Caki2 (cell line): ENCODE measurements at regions not wholly inside any gene's neighbourhood (a gene's known extent, or its start where the extent isn't known, plus 50 kb on each side); places are given as distances from the start of the nearest gene placed in this dataset.

Experiments
- DNase-seq: peaks from one replicate; pipeline ENCODE4 v3.0.0-alpha.2; 2015; ENCODE audit warnings: low read depth
- in situ Hi-C: cut with HindIII; loops from 2 replicates; pipeline ENCODE4 v1.10.0; 2016; ENCODE audit warnings: low sequenced_read_pairs, low pct_unique_long_range_greater_than_20kb, mixed read lengths

DNA sequence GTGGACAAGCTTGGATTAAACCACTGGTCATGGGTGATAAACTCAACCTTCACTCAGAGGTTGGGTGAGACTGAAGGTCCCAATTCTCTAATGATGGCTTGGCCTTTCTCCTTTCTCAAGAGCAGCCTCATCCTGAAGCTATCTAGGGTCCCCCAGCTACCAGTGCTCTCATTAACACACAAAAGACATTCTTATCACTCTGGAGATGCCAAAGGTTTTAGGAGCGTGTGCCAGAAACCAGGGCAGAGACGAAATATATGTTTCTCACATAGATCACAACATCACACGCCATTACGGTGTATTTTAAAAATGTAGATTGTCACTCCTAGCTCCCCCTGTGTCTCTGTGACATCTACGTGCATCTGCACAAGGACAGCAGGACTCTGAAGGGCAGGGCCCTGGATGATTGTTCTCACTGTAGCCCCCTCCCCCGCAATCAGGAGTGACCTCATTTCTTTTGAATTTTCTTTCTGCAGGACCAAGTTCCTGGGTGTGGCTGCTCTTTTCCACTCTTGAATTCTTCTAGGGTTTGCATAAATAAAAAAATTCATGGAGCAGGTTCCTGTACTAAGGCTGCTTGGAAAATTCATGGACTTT lies 311.3 kb downstream of the GADD45G start:
- in situ Hi-C loops: no loop called here
- DNase-seq: no peak

DNA sequence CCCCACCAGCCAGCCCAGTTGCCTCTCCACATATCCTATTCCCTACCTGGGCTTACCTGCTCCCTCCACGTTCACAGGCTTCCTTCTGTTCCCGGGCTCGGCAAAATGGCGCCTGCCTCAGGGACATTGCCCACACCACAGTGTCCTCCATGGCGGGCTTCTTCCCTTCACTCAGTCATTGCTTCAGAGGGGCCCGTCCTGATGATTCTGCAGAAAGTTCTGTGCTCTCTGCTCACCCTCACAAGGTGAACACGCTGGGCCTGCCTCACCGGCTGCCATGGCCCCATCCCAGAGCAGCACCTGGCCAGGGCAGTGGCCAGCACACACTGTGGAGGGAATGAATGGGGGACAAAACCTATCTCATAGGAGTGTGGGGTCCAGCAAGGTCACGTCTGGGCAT lies 313.0 kb downstream of the GADD45G start:
- in situ Hi-C loops: no loop called here
- DNase-seq: no peak

DNA sequence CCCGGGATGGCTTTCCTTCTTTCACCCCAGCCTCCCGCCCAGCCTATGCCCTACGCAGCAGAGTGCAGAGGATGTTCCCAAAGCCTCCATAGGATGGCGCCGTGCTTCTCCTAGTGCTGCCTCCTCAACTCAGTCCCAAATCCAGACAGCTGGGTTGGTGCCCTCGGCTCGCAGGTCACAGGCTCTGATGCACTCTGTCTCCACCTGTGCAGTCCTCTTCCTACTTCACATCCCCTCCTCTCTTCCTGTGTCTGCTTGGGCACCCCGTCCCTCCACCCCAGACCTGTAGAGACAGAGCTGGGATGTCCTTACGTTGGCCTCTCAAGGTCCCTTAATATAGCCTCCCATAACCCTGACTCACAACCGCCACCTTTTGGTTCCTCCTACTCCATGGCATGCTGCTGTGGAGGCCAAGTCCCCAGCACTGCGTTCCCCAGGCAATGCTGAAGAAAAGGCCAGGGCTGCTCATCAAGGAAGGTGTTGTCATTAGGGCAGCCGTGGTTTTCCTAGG lies 314.4 kb downstream of the GADD45G start:
- DNase-seq: no peak
- in situ Hi-C loops: no loop called here

DNA sequence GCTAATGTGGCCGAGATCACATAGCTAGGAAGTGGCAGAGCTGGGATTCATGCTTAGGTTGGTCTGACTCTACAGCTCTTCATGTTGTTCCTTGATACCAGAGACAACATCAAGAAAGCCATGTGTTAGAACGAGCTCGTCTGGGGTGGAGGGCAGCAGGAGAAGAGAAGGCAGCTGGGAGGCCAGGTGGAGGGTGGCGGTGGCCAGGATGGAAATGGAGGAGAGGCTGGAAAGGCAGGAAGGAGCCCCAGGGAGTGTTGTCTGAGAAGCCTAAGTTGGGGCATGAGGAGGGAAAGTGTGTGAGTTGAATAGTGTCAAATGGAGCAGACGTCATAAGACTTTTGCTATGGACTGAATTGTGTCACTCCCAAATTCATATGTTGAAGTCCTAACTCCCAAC lies 315.3 kb downstream of the GADD45G start:
- in situ Hi-C loops: no loop called here
- no peak for DNase-seq

DNA sequence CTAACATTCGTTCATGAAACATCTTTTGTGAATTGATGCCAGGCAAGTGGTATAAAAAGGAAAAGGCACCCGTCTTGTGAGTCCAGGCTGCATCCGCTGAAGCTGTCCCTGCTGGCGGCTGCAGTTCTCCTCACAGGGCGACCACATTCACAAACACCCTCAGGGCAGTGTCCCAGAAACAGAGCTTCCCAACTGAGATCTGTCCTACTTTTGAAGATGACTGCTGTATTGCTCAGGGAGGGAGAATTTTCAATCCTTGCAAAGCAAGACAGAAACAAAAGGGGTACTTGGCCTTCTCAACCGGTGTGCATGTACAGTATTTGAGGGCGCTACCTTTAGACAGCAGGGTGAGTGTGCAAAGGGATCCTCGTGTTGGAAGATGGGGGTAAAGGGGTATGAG lies 316.1 kb downstream of the GADD45G start:
- in situ Hi-C loops: no loop called here
- no peak for DNase-seq

DNA sequence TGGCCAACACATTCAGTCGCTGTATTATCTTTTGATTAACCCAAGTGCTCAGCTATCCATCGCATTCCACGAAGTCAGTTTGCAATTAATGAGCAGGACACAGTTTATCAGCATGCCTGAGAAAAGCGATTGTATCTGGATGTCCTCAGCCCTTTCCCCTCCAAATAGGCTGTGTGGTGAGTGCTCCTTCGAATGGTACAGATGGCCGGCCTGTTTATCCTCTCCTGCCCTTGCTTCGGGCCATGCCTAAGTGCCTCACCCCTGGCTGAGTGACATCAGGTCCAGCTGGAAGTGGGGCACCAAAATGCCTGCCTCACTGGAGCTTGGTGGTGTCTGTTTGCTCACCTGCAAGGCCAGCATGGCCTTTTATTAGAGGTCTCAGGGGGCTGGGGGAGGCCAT lies 317.3 kb downstream of the GADD45G start:
- in situ Hi-C loops: no loop called here
- DNase-seq: no peak

DNA sequence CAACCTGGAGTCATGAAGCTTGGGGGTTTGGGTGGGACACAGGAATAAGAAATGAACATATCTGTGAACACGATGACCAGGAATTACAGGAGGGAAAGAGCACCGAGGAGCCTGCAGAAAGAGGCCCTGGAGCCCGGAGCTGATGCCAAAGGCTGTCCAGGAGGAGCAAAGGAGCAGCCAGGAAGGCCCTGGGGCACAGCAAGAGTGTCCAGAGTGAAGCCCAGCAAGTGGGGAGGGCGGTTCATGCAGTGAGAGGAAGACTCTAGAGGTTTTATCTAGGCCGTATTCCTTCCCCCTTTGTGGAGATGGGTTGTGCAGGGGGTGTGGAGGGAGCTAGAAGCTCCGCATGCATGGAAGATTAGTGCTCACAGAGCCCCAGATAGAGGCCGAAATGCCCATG lies 318.4 kb downstream of the GADD45G start:
- DNase-seq: no peak
- in situ Hi-C loops: no loop called here

DNA sequence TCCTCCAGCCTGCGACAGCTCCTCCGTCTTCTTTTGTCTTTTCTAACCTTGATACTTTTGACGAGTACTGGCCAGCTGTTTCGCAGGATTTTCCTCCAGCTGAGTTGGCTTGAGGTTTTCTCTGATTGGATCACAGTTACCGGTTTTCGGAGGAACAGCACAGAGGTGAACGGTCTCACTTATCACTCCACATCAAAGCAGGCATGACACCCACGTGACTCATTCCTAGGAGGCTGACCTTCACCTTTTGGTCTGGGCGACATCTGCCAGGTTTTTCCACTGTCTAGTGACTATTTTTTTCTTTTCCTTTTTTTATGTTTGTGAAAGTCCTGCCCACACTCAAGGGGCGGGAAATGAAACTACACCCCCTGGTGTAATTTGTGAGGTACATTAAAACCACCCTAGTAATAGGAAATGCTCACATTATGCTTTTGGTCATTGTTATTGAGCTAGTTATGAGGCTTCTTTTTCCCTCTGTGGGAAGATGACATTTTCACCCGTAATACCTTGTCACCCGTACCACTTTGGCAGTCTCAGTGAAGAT lies 319.2 kb downstream of the GADD45G start:
- in situ Hi-C loops: no loop called here
- no peak for DNase-seq

DNA sequence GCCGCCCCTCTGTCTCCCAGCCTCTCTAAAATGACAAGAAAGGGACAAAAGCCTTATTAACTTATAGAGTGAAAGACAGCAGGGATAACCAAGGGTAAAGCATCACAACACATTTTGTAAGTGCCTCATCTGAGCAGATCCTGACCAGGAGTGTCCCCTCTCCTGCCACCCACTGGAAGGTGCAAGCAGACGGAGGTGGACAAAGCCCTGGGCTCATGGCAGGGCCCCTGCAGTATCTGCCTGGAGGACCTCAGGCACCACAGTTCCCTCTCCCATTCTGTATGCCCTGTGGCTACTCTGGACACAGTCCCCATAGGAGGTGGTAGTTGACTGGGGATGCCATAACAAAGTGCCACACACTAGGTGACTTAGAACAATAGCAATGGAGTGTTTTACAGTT lies 319.8 kb downstream of the GADD45G start:
- in situ Hi-C loops: no loop called here
- no peak for DNase-seq

DNA sequence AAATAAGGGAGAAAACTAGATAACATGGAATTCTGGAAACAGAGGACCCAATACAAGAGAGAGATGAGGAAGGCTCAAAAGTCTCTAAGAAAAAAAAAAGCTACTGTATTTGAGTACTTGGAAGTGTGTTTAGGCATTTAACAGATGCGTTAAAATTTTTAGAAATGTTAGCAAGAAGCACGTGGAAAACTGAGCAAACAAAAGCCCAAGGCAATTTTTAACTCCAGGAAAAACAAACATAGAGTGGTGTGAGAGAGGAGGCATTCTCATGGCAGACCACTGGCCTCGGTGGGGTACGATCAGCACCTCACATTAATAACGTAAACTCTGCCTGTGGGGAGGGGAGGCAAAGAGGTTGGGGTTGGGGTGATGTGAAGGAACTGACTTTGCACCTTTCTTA lies 321.4 kb downstream of the GADD45G start:
- in situ Hi-C loops: no loop called here

DNA sequence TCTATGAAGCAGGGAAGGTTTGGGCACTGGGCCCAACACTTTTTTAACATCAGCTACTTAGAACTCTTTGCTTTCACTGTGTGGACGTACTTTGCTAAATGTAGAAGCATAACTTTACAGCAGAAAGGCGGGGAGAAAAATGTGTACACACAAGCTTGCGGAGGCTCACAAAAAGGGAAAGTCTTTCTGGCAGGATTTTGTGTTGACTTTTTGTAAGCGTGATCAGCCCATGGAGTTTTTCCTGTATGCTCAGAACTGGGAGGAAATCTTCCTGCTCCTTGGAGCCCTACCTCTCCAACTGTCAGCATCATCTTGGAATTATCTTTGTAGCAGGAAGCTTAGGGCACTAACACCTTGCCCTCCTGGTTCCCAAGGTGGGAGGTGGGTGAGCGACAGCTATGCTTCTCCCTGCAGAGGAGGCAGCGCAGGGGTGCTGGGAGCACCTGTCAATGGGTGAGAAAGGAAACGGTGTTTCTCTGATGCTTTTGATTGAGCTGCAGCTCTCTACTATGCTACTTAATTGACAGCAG lies 321.9 kb downstream of the GADD45G start:
- in situ Hi-C loops: no loop called here
- no peak for DNase-seq

More for the DNA sequence above, 321.4 kb downstream of the GADD45G start:
- DNase-seq: no peak

DNA sequence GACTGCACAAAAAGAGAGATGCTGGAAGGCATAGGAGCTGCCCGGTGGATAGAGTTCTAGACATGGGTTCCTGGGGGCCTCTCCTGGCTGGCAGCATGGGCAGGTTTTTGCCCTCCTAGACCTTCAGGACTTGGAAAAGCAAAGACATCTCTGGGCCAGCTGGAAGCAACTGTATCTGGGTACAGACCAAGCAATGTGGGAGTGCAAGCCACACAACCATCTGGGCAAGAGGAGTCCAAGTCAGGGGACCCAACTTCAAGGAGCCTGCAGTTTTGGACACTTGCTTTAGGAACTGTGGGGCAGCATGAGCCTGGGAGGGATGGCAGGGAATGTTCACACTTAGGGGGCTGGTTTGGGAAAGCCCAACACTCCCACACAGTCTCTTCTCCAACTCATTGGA lies 323.3 kb downstream of the GADD45G start:
- in situ Hi-C loops: no loop called here
- no peak for DNase-seq

DNA sequence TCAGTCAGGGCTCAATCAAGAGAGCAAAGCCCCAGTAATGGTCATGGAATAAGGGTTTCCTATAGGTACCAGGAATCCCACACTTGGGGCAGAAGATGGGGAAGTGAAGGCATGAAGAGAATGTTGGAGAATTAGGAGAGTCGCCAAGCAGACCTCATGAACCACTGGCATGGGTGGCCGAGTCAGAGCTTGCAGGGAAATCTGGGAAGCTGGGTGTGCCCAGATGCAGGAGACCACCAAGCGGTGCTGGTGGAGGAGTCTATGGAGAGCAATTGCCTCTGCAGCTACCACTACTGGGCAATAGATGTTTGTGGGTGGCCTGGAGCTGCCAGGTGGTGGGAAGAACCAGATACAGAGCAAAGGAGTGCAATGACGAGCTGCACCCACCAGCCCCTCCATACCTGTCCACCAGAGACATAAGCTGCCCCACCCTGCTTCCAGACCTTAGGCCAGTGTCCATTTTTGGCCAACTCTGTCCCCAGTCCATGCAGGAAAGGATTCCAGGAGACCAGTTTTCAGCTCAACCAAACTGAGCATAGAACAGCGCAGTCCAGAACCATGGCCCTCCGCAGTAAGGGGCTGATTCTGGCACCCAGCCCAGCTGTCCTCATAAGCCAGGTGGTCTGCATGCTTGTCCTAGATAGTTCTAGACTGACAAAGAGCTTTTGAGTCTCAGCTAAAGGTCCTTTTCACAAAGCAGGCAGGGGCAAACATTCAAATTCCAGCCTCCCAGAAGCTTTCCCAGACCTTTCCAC lies 323.9 kb downstream of the GADD45G start:
- DNase-seq: no peak
- in situ Hi-C loops: no loop called here

DNA sequence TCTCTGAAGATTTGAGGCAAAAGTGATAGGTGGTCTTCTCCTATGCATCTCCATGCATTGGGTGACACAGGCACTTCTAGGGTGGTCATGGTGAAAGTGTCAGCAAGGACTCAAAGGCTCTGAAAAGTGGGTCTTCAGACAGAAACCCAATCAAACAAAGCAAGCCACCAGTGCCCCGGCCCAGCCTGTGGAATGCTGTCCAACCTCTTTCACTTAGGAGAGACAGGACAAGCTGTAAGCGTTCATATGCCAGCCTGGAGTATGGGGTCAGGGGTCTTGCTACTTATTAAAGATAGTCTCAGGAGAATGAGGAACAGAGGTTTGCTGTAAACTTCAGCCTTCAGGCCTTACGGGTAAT lies 324.5 kb downstream of the GADD45G start:
- in situ Hi-C loops: no loop called here
- DNase-seq: no peak

DNA sequence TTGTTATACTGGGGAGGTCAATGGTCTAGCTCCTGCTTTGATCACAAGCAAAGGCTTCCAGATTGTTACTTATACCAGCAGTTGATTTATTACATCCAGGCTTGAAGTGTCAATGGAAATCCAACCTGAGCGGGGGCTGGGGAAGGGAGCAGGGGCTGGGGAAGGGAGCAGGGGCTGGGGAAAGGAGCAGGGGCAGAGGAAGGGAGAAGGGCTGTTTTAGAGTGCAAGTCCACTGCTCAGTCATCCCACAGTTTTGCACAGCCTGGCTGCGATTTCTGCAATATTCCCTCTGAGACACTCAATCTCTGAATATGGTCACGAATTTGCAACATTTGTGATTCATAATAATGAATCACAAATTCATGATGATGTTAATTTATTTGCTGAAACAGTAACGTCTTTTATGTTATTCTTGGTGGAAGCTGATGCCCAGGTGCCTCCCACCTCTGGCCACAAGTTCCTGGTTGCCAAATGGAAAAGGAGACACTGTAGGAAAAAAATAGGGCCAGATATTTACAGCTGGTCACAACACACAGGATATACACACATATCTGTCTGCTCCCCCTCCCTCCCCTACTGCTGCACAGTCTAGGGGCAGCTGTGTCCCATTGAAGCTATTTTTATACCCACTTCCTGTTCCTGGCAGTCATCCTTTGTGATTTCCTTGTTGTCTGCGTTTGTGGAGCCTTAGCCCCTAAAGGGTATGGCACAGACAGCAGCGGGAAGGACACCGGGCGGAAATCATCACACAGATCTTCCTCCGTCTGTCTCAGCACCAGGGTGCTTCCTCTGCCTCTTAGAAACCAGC lies 325.1 kb downstream of the GADD45G start:
- in situ Hi-C loops: no loop called here
- DNase-seq: no peak

DNA sequence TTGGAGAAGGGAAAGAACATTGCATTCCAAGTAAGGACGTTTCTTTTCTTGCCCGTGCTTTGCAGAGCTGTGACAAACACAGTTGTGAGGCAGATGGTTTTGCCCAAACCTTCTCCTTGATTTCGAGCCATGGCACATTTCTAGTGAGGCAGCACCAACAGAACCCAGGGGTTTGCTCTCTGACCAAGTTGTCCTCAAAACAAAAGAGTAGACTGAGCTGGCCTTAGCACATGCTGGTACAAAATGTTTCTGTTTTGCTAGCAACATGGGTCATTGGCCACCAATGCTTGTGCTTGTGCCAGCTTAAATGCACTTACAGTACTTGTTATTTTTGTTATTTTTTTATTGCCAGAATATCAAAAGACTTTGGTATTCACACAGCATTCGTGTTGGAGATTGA lies 328.8 kb downstream of the GADD45G start:
- in situ Hi-C loops: no loop called here
- no peak for DNase-seq

DNA sequence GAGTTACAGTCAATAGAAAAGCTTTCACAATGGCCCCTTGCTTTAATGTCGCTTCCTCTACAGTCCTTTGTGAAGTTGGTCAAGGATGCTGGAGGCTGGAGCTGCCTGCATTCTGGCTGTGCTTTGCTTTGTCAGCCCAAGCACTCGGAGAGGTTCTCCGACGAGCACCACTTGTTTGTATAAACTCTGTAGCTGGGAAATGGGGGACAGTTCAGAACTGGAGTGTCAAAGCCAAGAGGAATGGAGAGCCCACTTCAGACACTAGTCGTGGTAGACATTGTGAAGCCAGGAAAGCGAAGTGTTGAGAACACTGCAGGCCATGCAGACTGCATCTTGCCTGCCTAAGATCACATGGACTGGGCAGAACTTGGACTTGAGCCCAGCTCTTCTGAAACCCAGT lies 330.3 kb downstream of the GADD45G start:
- in situ Hi-C loops: no loop called here

DNA sequence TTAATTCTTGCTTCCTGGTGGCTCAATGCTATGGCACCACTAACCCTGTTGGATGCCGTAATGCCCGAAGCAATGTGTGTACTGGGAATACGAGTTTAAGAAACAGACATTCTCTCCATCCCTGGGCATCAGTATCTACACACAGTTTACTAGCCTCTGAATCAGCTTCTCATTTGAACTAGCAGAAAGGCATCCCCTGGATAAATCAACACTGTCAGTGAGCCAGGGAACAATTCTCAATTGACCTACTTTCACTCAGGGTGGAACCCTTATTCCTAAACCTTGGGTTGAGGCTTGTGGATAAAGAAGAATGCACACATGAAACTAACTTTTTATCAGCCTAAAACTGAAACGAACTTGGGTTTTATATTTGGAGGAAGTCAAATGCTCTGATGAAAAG lies 331.0 kb downstream of the GADD45G start:
- DNase-seq: no peak
- in situ Hi-C loops: no loop called here

More for the DNA sequence above, 330.3 kb downstream of the GADD45G start:
- no peak for DNase-seq

DNA sequence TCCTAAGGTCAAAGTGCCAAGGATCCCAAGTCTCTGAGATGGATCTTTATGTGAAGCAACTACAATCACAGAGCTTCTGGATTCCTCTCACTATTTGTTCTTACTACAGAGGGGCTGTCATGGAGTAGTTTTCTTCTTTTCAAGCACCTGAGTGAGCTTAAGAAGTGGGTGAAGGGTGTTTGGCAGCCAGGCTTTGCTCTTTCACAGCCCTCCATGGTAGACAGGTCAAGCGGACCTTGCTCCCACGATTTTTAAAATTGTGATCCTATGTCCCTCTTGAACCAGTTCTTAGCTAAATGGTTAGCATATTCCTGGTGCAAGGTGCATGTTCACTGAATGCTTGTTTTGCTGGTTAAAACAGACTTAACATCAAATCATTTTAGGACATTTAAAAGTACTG lies 332.2 kb downstream of the GADD45G start:
- in situ Hi-C loops: no loop called here
- no peak for DNase-seq
